ENCODE measurements at regions not wholly inside any gene's neighbourhood (a gene's known extent, or its start where the extent isn't known, plus 50 kb on each side); places are given as distances from the start of the nearest gene placed in this dataset.

GRCh38 chr1:36645867-36646266, 163.2 kb upstream of the CSF3R start:
- Mint-ChIP-seq H3K4me1 (peaks cover 34% of the 10 kb centered on the region), H3K4me3 (no peak overlapping the region), H3K36me3 (ENCODE audit: low read depth) (no peaks in the 10 kb centered on the region), H3K27ac (no peak overlapping the region), H3K27me3 (ENCODE audit: low read depth, poor library complexity) (peaks cover 39% of the 10 kb centered on the region), H3K9me3 (no peaks in the 10 kb centered on the region)
- no peak for DNase-seq
- TF ChIP-seq CTCF (IDR thresholded peaks at IDR 0.05), result no peak

GRCh38 chr1:36644556-36644955, 161.8 kb upstream of the CSF3R start:
- peaks cover 26% of the 10 kb centered on the region for H3K27me3 Mint-ChIP-seq (ENCODE audit: low read depth, poor library complexity)
- H3K27ac Mint-ChIP-seq, result peak overlapping the region; percentile 0
- no peaks in the 10 kb centered on the region for H3K36me3 Mint-ChIP-seq (ENCODE audit: low read depth)
- H3K9me3 Mint-ChIP-seq, result no peaks in the 10 kb centered on the region
- H3K4me3 Mint-ChIP-seq, result no peak overlapping the region
- peaks cover 27% of the 10 kb centered on the region for H3K4me1 Mint-ChIP-seq
- no peak for DNase-seq
- no peak for TF ChIP-seq CTCF (IDR thresholded peaks at IDR 0.05)

- Mint-ChIP-seq H3K27me3 (ENCODE audit: low read depth, poor library complexity) (peaks cover 29% of the 10 kb centered on the region), H3K4me3 (no peak overlapping the region), H3K4me1 (peaks cover 25% of the 10 kb centered on the region), H3K36me3 (ENCODE audit: low read depth) (no peaks in the 10 kb centered on the region), H3K27ac (no peak overlapping the region), H3K9me3 (no peaks in the 10 kb centered on the region)
- no peak for DNase-seq
- no peak for TF ChIP-seq CTCF (IDR thresholded peaks at IDR 0.05)
These were observed 160.9 kb upstream of the CSF3R start for GRCh38 chr1:36643371-36644270.

GRCh38 chr1:36642802-36643201, 160.1 kb upstream of the CSF3R start:
- H3K4me3 Mint-ChIP-seq, result no peak overlapping the region
- H3K27ac Mint-ChIP-seq, result no peak overlapping the region
- H3K27me3 Mint-ChIP-seq (ENCODE audit: low read depth, poor library complexity), result peaks cover 29% of the 10 kb centered on the region
- no peaks in the 10 kb centered on the region for H3K36me3 Mint-ChIP-seq (ENCODE audit: low read depth)
- no peaks in the 10 kb centered on the region for H3K9me3 Mint-ChIP-seq
- no peak for TF ChIP-seq CTCF (IDR thresholded peaks at IDR 0.05)
- no peak for DNase-seq
- peaks cover 16% of the 10 kb centered on the region for H3K4me1 Mint-ChIP-seq

- no peak for DNase-seq
- Mint-ChIP-seq H3K27me3 (ENCODE audit: low read depth, poor library complexity) (peaks cover 31% of the 10 kb centered on the region), H3K36me3 (ENCODE audit: low read depth) (no peaks in the 10 kb centered on the region), H3K9me3 (no peaks in the 10 kb centered on the region), H3K4me1 (peaks cover 10% of the 10 kb centered on the region), H3K27ac (no peak overlapping the region), H3K4me3 (no peak overlapping the region)
- TF ChIP-seq CTCF (IDR thresholded peaks at IDR 0.05), result no peak
These were observed 159.1 kb upstream of the CSF3R start for GRCh38 chr1:36641776-36642175.

- no peaks in the 10 kb centered on the region for H3K4me1 Mint-ChIP-seq
- H3K36me3 Mint-ChIP-seq (ENCODE audit: low read depth), result no peaks in the 10 kb centered on the region
- TF ChIP-seq CTCF (IDR thresholded peaks at IDR 0.05), result no peak
- H3K27ac Mint-ChIP-seq, result peak overlapping the region; percentile 29
- H3K27me3 Mint-ChIP-seq (ENCODE audit: low read depth, poor library complexity), result peaks cover 27% of the 10 kb centered on the region
- no peak for DNase-seq
- no peak overlapping the region for H3K4me3 Mint-ChIP-seq
- no peaks in the 10 kb centered on the region for H3K9me3 Mint-ChIP-seq
These were observed 156.7 kb upstream of the CSF3R start for GRCh38 chr1:36639461-36639860.
